ENCODE measurements at regions not wholly inside any gene's neighbourhood (a gene's known extent, or its start where the extent isn't known, plus 50 kb on each side); places are given as distances from the start of the nearest gene placed in this dataset.

DNA sequence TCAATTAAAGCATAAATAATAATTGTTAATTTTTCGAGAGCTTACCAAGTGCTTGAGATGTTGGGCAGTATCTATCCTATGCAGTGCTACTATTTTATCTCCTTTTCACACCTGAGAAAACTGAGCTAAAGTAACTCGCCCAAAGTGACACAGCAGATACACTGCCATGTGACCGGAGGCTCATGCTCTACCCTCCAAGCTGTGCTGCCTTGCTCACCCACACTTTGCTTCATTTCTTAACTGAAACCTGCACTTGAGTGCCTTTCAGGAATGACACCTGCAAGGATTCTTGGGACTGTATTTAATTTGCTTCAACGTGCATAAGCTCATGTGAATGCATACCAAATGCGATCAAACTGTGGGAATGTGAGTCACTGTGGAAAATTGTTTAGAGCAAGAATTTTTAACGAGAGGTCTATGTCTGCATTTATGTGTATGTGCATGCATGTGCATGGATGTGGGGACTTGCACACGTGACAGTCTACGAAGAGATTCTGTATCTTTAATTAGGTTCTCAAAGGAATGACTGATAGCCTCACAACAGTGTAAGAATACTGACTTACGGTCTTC is 119.2 kb downstream of the ADCYAP1R1 start:
- DNase-seq: no peak
